HepG2 (cell line): ENCODE measurements at regions not wholly inside any gene's neighbourhood (a gene's known extent, or its start where the extent isn't known, plus 50 kb on each side); places are given as distances from the start of the nearest gene placed in this dataset.

ENCODE experiments used
- ATAC-seq: fragments of 200-7000 bp; cut with Tn5 transposase; 3 replicates; pipeline ENCODE4 v1.9.1; 2020; ENCODE audit warnings: mild to moderate bottlenecking, moderate library complexity
- BruUV-seq: library from RNA; stranded (reverse); fragments of 400-500 nt; replicated peaks from 2 replicates; lab custom pipeline; 2021; lab: Mats Ljungman, UMichigan
- CTCF ChIA-PET: fragments of 300-600 bp; formaldehyde crosslinking; extraction: SDS; loops from one replicate; lab custom pipeline; 2021; ENCODE audit warnings: low total read pairs, inconsistent platforms, low intra/inter-chr PET ratio; lab: Yijun Ruan, JAX
- POLR2A ChIA-PET: fragments of 350-600 bp; sonication (Branson Sonifier 250); formaldehyde crosslinking; loops from one replicate; lab custom pipeline; 2020; ENCODE audit warnings: antibody characterized with exemption, inconsistent platforms; lab: Yijun Ruan, JAX
- DNase-seq: peaks from one replicate; pipeline ENCODE4 v3.0.0-alpha.2; 2015; ENCODE audit warnings: low spot score
- FAIRE-seq: peaks from 3 replicates; lab custom pipeline; 2011; peaks lifted over from hg19 to GRCh38; lab: Jason Lieb, UNC
- H2AFZ ChIP-seq: one replicate; pipeline ENCODE4 v1.6.1; 2011; ENCODE audit warnings: low read length, inconsistent platforms
- H3K27ac ChIP-seq: fragments of 300-600 bp; 3 replicates; pipeline ENCODE4 v1.8.0; 2011; ENCODE audit warnings: mixed run types, mild to moderate bottlenecking, mixed read lengths, low read length, inconsistent platforms; ENCODE audit not compliant: insufficient read depth; ENCODE audit errors: extremely low read length
- H3K27me3 ChIP-seq, 2 experiments: fragments of 200-600 bp in 1 of 2; 2 replicates in 1 of 2; 3 replicates in 1 of 2; pipeline versions ENCODE4 v1.6.0 to v1.8.0; 2011; ENCODE audit warnings: low read length in 2 of 2, mild to moderate bottlenecking in 2 of 2, moderate library complexity in 2 of 2, inconsistent platforms in 1 of 2; ENCODE audit not compliant: insufficient read depth in 2 of 2, control insufficient read depth in 1 of 2
- H3K36me3 ChIP-seq, 2 experiments: fragments of 200-600 bp in 1 of 2; replicated peaks in 1 of 2; 2 replicates in 1 of 2; 3 replicates in 1 of 2; pipeline versions ENCODE4 v1.5.1 to v1.8.0; 2011; ENCODE audit warnings: low read length in 2 of 2, inconsistent platforms in 1 of 2; ENCODE audit not compliant: insufficient read depth in 2 of 2, control insufficient read depth in 1 of 2
- H3K4me1 ChIP-seq: 2 replicates; pipeline ENCODE4 v1.5.1; 2012; ENCODE audit warnings: low read length, inconsistent platforms; ENCODE audit not compliant: insufficient read depth
- H3K4me2 ChIP-seq: 2 replicates; pipeline ENCODE4 v1.6.0; 2011; ENCODE audit warnings: low read depth, low read length, inconsistent platforms
- H3K4me3 ChIP-seq, 3 experiments: fragments of 200-600 bp in 1 of 3; sonication (generic), shearing (Covaris generic) in 1 of 3; replicated peaks in 1 of 3; 2 replicates each; pipeline ENCODE4 v1.5.1; 2011 to 2016; ENCODE audit warnings: low read length in 3 of 3, inconsistent platforms in 2 of 3, low read depth in 2 of 3, mild to moderate bottlenecking in 2 of 3, control low read depth in 1 of 3, mixed read lengths in 1 of 3; ENCODE audit not compliant: insufficient read depth in 1 of 3
- H3K79me2 ChIP-seq: one replicate; pipeline ENCODE4 v1.6.1; 2011; ENCODE audit warnings: low read length, inconsistent platforms; ENCODE audit not compliant: insufficient read depth
- H3K9ac ChIP-seq: 2 replicates; pipeline ENCODE4 v1.6.0; 2011; ENCODE audit warnings: mild to moderate bottlenecking, low read depth, low read length, inconsistent platforms; ENCODE audit not compliant: insufficient read depth
- H3K9me3 ChIP-seq: 2 replicates; pipeline ENCODE4 v1.5.1; 2012; ENCODE audit warnings: mild to moderate bottlenecking, low read length
- H4K20me1 ChIP-seq: 2 replicates; pipeline ENCODE4 v1.6.0; 2011; ENCODE audit warnings: inconsistent platforms, mild to moderate bottlenecking, low read length, moderate library complexity; ENCODE audit not compliant: insufficient read depth
- AGO1 ChIP-seq: fragments of 200-400 bp; formaldehyde crosslinking; IDR thresholded peaks from 2 replicates; pipeline ENCODE4 v1.6.1; 2017; ENCODE audit warnings: mild to moderate bottlenecking, low read depth, low read length, moderate library complexity; ENCODE audit not compliant: poor library complexity, severe bottlenecking
- ATF1 ChIP-seq: IDR thresholded peaks from 2 replicates; pipeline ENCODE4 v1.6.1; 2016; ENCODE audit warnings: mild to moderate bottlenecking, control low read depth
- GATA4 ChIP-seq: sonication (generic); IDR thresholded peaks from 2 replicates; pipeline ENCODE4 v1.6.1; 2016; ENCODE audit warnings: antibody characterized with exemption, low read depth, borderline replicate concordance
- IKZF1 ChIP-seq: fragments of 450-650 bp; IDR thresholded peaks from 2 replicates; pipeline ENCODE4 v1.7.1; 2016
- SRSF9 ChIP-seq: fragments of 200-400 bp; formaldehyde crosslinking; IDR thresholded peaks from 2 replicates; pipeline ENCODE4 v1.6.1; 2018; ENCODE audit warnings: borderline replicate concordance, mild to moderate bottlenecking, low read depth, low read length; ENCODE audit not compliant: insufficient read depth, poor library complexity, severe bottlenecking
- ZNF496 ChIP-seq: sonication (generic); formaldehyde crosslinking; IDR thresholded peaks from 2 replicates; pipeline ENCODE4 v1.8.1; 2023; ENCODE audit warnings: mild to moderate bottlenecking, moderate library complexity, missing genetic modification reagents; ENCODE audit not compliant: insufficient replicate concordance
- ZNF724P ChIP-seq: sonication (generic); formaldehyde crosslinking; IDR thresholded peaks from 2 replicates; pipeline ENCODE4 v1.8.0; 2022; ENCODE audit warnings: missing genetic modification reagents, borderline replicate concordance
- WGBS: methylation state at CpG from one replicate; pipeline ENCODE4 v1.1.6; 2017; ENCODE audit warnings: low lambda C conversion rate; 5-methylcytosine and 5-hydroxymethylcytosine counted together
- in situ Hi-C: cut with HindIII; loops from 2 replicates; pipeline ENCODE4 v1.10.0; 2017; ENCODE audit warnings: low pct_unique_long_range_greater_than_20kb; ENCODE audit not compliant: extremely low pct_ligation_motif_present
- intact Hi-C: fragments of 100-400 bp; cut with micrococcal nuclease; formaldehyde crosslinking; loops from one replicate; pipeline ENCODE4 v1.10.0; 2022; ENCODE audit not compliant: unreplicated experiment
- TF ChIP-seq, protein P1 (sequence below): sonication (generic); formaldehyde crosslinking; IDR thresholded peaks from 2 replicates; pipeline ENCODE4 v1.4.0; 2020; ENCODE audit warnings: mild to moderate bottlenecking, missing genetic modification reagents

DNA sequence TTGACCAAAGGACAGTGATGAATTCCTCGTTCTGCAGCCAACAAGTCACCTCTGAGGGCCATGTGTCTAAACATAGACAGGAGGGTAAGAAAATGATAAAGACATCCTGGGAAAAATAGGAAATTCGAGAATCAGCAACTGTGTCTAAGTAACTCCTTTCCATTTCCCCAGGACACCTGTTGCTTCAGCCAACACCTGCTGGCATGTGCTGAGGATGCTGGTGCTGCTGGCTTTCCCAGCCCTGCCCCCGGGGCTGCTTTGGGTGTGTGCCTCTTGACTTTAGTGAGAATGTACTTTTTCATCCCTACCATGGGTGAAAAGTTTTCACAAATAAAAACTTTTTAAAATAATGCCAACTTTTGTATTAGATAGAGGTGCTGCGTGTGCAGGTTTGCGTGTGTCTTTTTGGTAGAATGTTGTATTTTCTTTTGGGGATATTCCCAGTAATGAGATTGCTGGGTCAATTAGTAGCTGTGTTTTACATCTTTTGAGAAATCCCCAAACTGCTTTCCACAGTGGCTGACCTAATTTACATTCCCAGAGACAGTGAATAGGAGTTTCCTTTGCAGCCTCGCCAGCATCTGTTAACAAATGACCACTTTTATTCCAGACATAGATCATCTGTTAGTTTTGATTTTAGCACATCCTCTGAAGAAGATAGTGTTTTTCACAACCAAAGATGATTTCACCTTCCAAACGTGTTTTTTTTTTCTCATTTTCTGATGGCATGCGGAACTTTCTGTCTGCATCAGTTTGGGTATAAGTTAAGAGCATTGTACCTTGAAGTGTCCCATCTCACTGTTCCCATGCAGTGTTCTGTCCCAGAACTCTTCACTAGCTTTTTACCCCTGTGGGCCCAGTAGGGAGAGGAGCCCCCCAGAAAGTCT lies 104.2 kb upstream of the ACBD5 start:
- H3K36me3 ChIP-seq: no peaks in the 10 kb centered on the region
- no peaks in the 10 kb centered on the region for H3K79me2 ChIP-seq
- DNase-seq: no peak
- H2AFZ ChIP-seq: no peak overlapping the region
- H3K27ac ChIP-seq: no peak overlapping the region
- BruUV-seq: no TSS peak
- H3K27me3 ChIP-seq: peaks cover 0 to 3% of the 10 kb centered on the region in 2 experiments; a peak in 1 of 5 replicates
- no peaks in the 10 kb centered on the region for H3K9me3 ChIP-seq
- intact Hi-C loops: no loop called here
- ChIA-PET CTCF (no interaction called here), POLR2A (no interaction called here)
- H3K9ac ChIP-seq: no peak overlapping the region
- in situ Hi-C loops: no loop called here
- no peak for FAIRE-seq
- no peak for ATAC-seq
- WGBS: 32% methylated on average over 8 of the region's 8 CpGs
- no peak overlapping the region for H3K4me3 ChIP-seq
- no peak for TF ChIP-seq IKZF1
- TF ChIP-seq SRSF9: no peak
- TF ChIP-seq AGO1: no peak
- TF ChIP-seq ATF1 (CRISPR knock-in tag): no peak
- TF ChIP-seq, protein P1, sequence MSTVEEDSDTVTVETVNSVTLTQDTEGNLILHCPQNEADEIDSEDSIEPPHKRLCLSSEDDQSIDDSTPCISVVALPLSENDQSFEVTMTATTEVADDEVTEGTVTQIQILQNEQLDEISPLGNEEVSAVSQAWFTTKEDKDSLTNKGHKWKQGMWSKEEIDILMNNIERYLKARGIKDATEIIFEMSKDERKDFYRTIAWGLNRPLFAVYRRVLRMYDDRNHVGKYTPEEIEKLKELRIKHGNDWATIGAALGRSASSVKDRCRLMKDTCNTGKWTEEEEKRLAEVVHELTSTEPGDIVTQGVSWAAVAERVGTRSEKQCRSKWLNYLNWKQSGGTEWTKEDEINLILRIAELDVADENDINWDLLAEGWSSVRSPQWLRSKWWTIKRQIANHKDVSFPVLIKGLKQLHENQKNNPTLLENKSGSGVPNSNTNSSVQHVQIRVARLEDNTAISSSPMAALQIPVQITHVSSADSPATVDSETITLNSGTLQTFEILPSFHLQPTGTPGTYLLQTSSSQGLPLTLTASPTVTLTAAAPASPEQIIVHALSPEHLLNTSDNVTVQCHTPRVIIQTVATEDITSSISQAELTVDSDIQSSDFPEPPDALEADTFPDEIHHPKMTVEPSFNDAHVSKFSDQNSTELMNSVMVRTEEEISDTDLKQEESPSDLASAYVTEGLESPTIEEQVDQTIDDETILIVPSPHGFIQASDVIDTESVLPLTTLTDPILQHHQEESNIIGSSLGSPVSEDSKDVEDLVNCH (CRISPR knock-in tag): no peak
- TF ChIP-seq GATA4: no peak
- TF ChIP-seq ZNF496: no peak
- TF ChIP-seq ZNF724P (CRISPR knock-in tag): no peak
- TF ChIP-seq, all 625 proteins: peak for 0
- Histone ChIP-seq H4K20me1 (no peaks in the 10 kb centered on the region), H3K4me2 (no peak overlapping the region), H3K4me1 (peaks cover 15% of the 10 kb centered on the region)
